ENCODE measurements at regions not wholly inside any gene's neighbourhood (a gene's known extent, or its start where the extent isn't known, plus 50 kb on each side); places are given as distances from the start of the nearest gene placed in this dataset.

- Histone ChIP-seq H2AFZ (ENCODE audit: low read length) (no peak overlapping the region), H3K27ac (ENCODE audit: low read depth, low read length) (no peak overlapping the region), H3K23ac (ENCODE audit: insufficient read length) (no peak overlapping the region), H2BK5ac (ENCODE audit: low read depth, low read length) (no peak overlapping the region), H3K18ac (ENCODE audit: extremely low read depth, low read length) (no peak overlapping the region), H3K79me1 (ENCODE audit: low read depth, low read length) (no peaks in the 10 kb centered on the region), H2BK120ac (replicated peaks; ENCODE audit: low read depth, low read length) (no peak overlapping the region), H3K4ac (replicated peaks; ENCODE audit: insufficient read length, low read depth, low read length) (no peak overlapping the region), H4K5ac (ENCODE audit: insufficient read length, low read depth, low read length) (no peak overlapping the region), H4K8ac (ENCODE audit: extremely low read depth, insufficient read depth, low read length) (no peak overlapping the region), H3K79me2 (ENCODE audit: control insufficient read depth in 1 of 2, insufficient read depth in 2 of 2, low read length in 2 of 2) (no peaks in the 10 kb centered on the region), H2BK20ac (ENCODE audit: low read length) (no peak overlapping the region), H3K9me3 (ENCODE audit: insufficient read depth in 2 of 2, low read depth in 1 of 2, low read length in 1 of 2) (no peaks in the 10 kb centered on the region), H2BK12ac (ENCODE audit: low read depth, low read length) (no peak overlapping the region), H3K14ac (ENCODE audit: insufficient read length) (no peak overlapping the region), H3K27me3 (replicated peaks in 1 of 4; ENCODE audit: control insufficient read depth in 3 of 4, extremely low read depth in 1 of 4, insufficient read depth in 3 of 4, low read length in 3 of 4) (no peaks in the 10 kb centered on the region), H3K23me2 (ENCODE audit: low read depth, low read length) (no peaks in the 10 kb centered on the region), H3K4me2 (ENCODE audit: insufficient read depth in 1 of 2, low read depth in 2 of 2, low read length in 2 of 2) (no peak overlapping the region), H4K20me1 (replicated peaks in 1 of 2; ENCODE audit: control insufficient read depth in 1 of 2, insufficient read depth in 2 of 2, low read length in 2 of 2) (no peaks in the 10 kb centered on the region), H3K9ac (replicated peaks in 1 of 4; ENCODE audit: extremely low read depth in 1 of 4, low read depth in 3 of 4, low read length in 3 of 4) (no peak overlapping the region), H2AK5ac (ENCODE audit: low read depth, low read length) (no peak overlapping the region), H2BK15ac (ENCODE audit: low read length) (no peak overlapping the region), H3K4me3 (ENCODE audit: extremely low read depth in 1 of 4, insufficient read depth in 2 of 4, low read depth in 3 of 4, low read length in 4 of 4) (no peak overlapping the region), H3K36me3 (ENCODE audit: control insufficient read depth in 2 of 4, insufficient read depth in 4 of 4, low read length in 3 of 4) (no peaks in the 10 kb centered on the region), H3K56ac (replicated peaks; ENCODE audit: insufficient read length, low read depth, low read length) (no peak overlapping the region), H4K91ac (replicated peaks; ENCODE audit: insufficient read length, low read length) (no peak overlapping the region), H3K4me1 (replicated peaks in 1 of 4; ENCODE audit: control insufficient read depth in 3 of 4, insufficient read depth in 4 of 4, low read length in 3 of 4) (no peaks in the 10 kb centered on the region)
- CTCF ChIA-PET (ENCODE audit: partially characterized antibody): no interaction called here
- no peak for DNase-seq (ENCODE audit: low read depth in 1 of 2, low spot score in 2 of 2)
- 91% methylated on average over 6 of the region's 6 CpGs; no CpG with 5 or more reads in 1 of the 2 experiments for WGBS, 2 experiments (ENCODE audit: extremely low coverage in 1 of 2, insufficient coverage in 1 of 2, insufficient read length in 1 of 2, insufficient replicate concordance in 2 of 2, low coverage in 1 of 2, low lambda C conversion rate in 2 of 2, missing lambda C conversion rate in 1 of 2)
- POLR2A ChIA-PET (ENCODE audit: partially characterized antibody): no interaction called here
- FAIRE-seq: no peak
- TF ChIP-seq MAFK (IDR thresholded peaks at IDR 0.05; ENCODE audit: low read depth, low read length) (no peak), EGR1 (IDR thresholded peaks at IDR 0.05; ENCODE audit: borderline replicate concordance, low read depth, low read length) (no peak), MAX (IDR thresholded peaks at IDR 0.05) (no peak), BRCA1 (IDR thresholded peaks at IDR 0.05; ENCODE audit: low read depth, low read length) (no peak), HDAC2 (IDR thresholded peaks at IDR 0.05; ENCODE audit: borderline replicate concordance in 1 of 2, low read depth in 2 of 2, low read length in 2 of 2) (no peak), ATF3 (IDR thresholded peaks at IDR 0.05; ENCODE audit: insufficient read depth, low read depth, low read length) (no peak), KDM5A (IDR thresholded peaks at IDR 0.05; ENCODE audit: low read length) (no peak), BACH1 (IDR thresholded peaks at IDR 0.05; ENCODE audit: low read length) (no peak), RXRA (IDR thresholded peaks at IDR 0.05; ENCODE audit: insufficient read depth, low read depth, low read length) (no peak), CEBPB (IDR thresholded peaks at IDR 0.05; ENCODE audit: low read depth, low read length) (no peak)
Observed at GRCh38 chr6:153476243-153476642, 345.2 kb upstream of the RGS17 start.
